Testis (tissue), 2 donors: ENCODE measurements at regions not wholly inside any gene's neighbourhood (a gene's known extent, or its start where the extent isn't known, plus 50 kb on each side); places are given as distances from the start of the nearest gene placed in this dataset.

Experiments used
- DNase-seq: peaks from one replicate; pipeline ENCODE4 v3.0.0-alpha.2; 2019
- H3K27ac ChIP-seq, 2 donors: fragments of 200-600 bp; sonication (generic); one replicate each; pipeline ENCODE4 v1.5.1; 2019
- H3K27me3 ChIP-seq: fragments of 200-600 bp; sonication (generic); one replicate; pipeline ENCODE4 v1.5.1; 2019
- H3K36me3 ChIP-seq: fragments of 200-600 bp; sonication (generic); one replicate; pipeline ENCODE4 v1.5.1; 2017; ENCODE audit warnings: low read depth; ENCODE audit errors: missing control alignments
- H3K4me1 ChIP-seq: fragments of 200-600 bp; sonication (generic); one replicate; pipeline ENCODE4 v1.5.1; 2019
- H3K4me3 ChIP-seq, 2 donors: fragments of 200-600 bp; sonication (generic); one replicate each; pipeline ENCODE4 v1.5.1; 2017 to 2019
- H3K9me3 ChIP-seq: fragments of 200-600 bp; sonication (generic); one replicate; pipeline ENCODE4 v1.5.1; 2017
- CTCF ChIP-seq, 3 experiments: fragments of 450-650 bp in 2 of 3; fragments of 200-600 bp in 1 of 3; sonication (generic) in 1 of 3; IDR thresholded peaks; one replicate each; pipeline ENCODE4 v1.5.1; 2016 to 2019; ENCODE audit warnings: antibody characterized with exemption in 3 of 3, mild to moderate bottlenecking in 2 of 3, moderate library complexity in 1 of 3
- POLR2A ChIP-seq: fragments of 450-650 bp; IDR thresholded peaks from one replicate; pipeline ENCODE4 v1.6.1; 2017; ENCODE audit warnings: antibody characterized with exemption, mild to moderate bottlenecking, moderate library complexity
- WGBS, 2 donors: methylation state at CpG; one replicate each; pipeline ENCODE4 v1.1.5; 2018; 5-methylcytosine and 5-hydroxymethylcytosine counted together
- intact Hi-C: fragments of 100-400 bp; cut with DNase I; formaldehyde crosslinking; loops from one replicate; pipeline ENCODE4 v1.15.1; 2023; ENCODE audit warnings: low total_unique reads

- no peaks in the 10 kb centered on the region for H3K4me1 ChIP-seq
- no peak overlapping the region for H3K27ac ChIP-seq
- TF ChIP-seq POLR2A (no peak), CTCF (IDR thresholded peaks at IDR 0.05) (no peak)
- DNase-seq, result no peak
- no peaks in the 10 kb centered on the region for H3K36me3 ChIP-seq
- H3K4me3 ChIP-seq, result no peak overlapping the region
- 40 to 48% methylated on average over 4 of the region's 4 CpGs for WGBS, 2 donors
- intact Hi-C loops, result no loop called here
- H3K27me3 ChIP-seq, result no peaks in the 10 kb centered on the region
- no peaks in the 10 kb centered on the region for H3K9me3 ChIP-seq
Measured at GRCh38 chr18:73948084-73948483, 199.6 kb downstream of the FBXO15 start.

GRCh38 chr18:73947180-73947921 is 200.3 kb downstream of the FBXO15 start:
- H3K9me3 ChIP-seq, result no peaks in the 10 kb centered on the region
- no peaks in the 10 kb centered on the region for H3K36me3 ChIP-seq
- H3K4me3 ChIP-seq, result no peak overlapping the region
- no peak for TF ChIP-seq CTCF (IDR thresholded peaks at IDR 0.05)
- TF ChIP-seq POLR2A, result no peak
- DNase-seq, result no peak
- no peaks in the 10 kb centered on the region for H3K4me1 ChIP-seq
- no peaks in the 10 kb centered on the region for H3K27me3 ChIP-seq
- intact Hi-C loops, result no loop called here
- WGBS, 2 donors, result 68 to 70% methylated on average over 6 of the region's 6 CpGs
- H3K27ac ChIP-seq, result no peak overlapping the region

GRCh38 chr18:73945130-73945792 is 202.4 kb downstream of the FBXO15 start:
- Histone ChIP-seq H3K36me3 (no peaks in the 10 kb centered on the region), H3K4me1 (no peaks in the 10 kb centered on the region), H3K27me3 (no peaks in the 10 kb centered on the region), H3K4me3 (no peak overlapping the region), H3K9me3 (no peaks in the 10 kb centered on the region), H3K27ac (no peak overlapping the region)
- 85 to 87% methylated on average over 2 to 3 of the region's 3 CpGs for WGBS, 2 donors
- no peak for DNase-seq
- intact Hi-C loops, result no loop called here
- TF ChIP-seq CTCF (IDR thresholded peaks at IDR 0.05) (no peak), POLR2A (no peak)

- no peaks in the 10 kb centered on the region for H3K27me3 ChIP-seq
- WGBS, 2 donors, result 55 to 78% methylated on average over 1 of the region's 1 CpG
- H3K9me3 ChIP-seq, result no peaks in the 10 kb centered on the region
- intact Hi-C loops, result no loop called here
- H3K4me1 ChIP-seq, result no peaks in the 10 kb centered on the region
- DNase-seq, result no peak
- TF ChIP-seq POLR2A, result no peak
- TF ChIP-seq CTCF (IDR thresholded peaks at IDR 0.05), result no peak
- no peak overlapping the region for H3K27ac ChIP-seq
- H3K36me3 ChIP-seq, result no peaks in the 10 kb centered on the region
- H3K4me3 ChIP-seq, result no peak overlapping the region
Measured at GRCh38 chr18:73944715-73945114, 202.9 kb downstream of the FBXO15 start.
